DND-41 (cell line): ENCODE measurements at regions not wholly inside any gene's neighbourhood (a gene's known extent, or its start where the extent isn't known, plus 50 kb on each side); places are given as distances from the start of the nearest gene placed in this dataset.

Source experiments
- CTCF ChIP-seq: IDR thresholded peaks from 2 replicates; pipeline ENCODE4 v1.5.1; 2012; ENCODE audit warnings: borderline replicate concordance, low read length, moderate library complexity, mild to moderate bottlenecking; ENCODE audit not compliant: poor library complexity, severe bottlenecking; ENCODE audit errors: extremely low read depth
- EZH2 ChIP-seq: IDR thresholded peaks from 3 replicates; pipeline ENCODE4 v1.6.1; 2012; ENCODE audit warnings: borderline replicate concordance, low read depth, mild to moderate bottlenecking, moderate library complexity, low read length, inconsistent platforms; ENCODE audit not compliant: severe bottlenecking

DNA sequence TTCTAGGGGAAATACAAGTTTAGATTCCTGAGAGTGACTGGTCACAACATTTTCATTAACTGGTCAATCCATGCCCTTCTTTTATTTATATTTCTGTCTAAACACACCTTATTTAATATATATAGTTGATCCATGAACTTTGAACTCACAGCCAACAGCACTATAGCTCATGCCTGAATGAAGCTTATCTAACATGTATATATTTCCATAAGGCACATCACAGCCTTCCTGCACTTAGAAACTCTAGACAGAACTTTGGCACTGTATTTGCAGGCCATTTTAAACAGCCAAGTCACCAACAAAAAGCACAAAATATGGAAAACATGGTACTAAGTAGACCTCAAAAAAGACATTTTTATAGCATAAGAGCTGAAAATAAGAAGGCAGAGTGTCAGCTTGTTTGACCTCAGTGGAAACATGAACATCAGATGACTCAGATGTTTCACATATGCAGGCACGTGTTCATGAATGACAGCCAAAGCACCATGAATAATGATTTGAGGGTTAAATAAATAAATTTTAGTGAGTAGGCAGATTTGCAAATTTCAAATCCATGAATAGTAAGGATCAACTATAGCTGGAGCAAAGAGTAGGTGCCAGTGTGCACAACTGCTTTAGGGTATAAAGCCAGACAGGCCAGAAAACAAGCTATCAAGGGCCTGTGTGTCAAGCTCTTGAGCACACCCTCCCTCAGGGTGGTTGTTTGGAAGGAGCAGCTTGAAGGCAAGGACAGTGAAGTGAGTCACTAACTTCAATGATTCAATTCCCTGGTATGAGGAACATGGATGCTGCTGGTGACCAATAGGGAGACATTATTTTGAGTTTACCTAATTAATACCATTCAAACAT, 88.9 kb upstream of the NT5E start:
- TF ChIP-seq CTCF: no peak
- no peak for TF ChIP-seq EZH2
